Ectodermal cell (in vitro differentiated cells): ENCODE measurements at regions not wholly inside any gene's neighbourhood (a gene's known extent, or its start where the extent isn't known, plus 50 kb on each side); places are given as distances from the start of the nearest gene placed in this dataset.
"Not testable (repeated sequence)": the region's sequence is repeated elsewhere in the genome, so short reads cannot be mapped to it uniquely, and the experiment has no call there.

Experiments
- H3K27ac ChIP-seq: 2 replicates; pipeline ENCODE4 v1.7.0; 2013; ENCODE audit warnings: mild to moderate bottlenecking, low read depth, low read length; ENCODE audit not compliant: insufficient read depth, poor library complexity, severe bottlenecking
- H3K27me3 ChIP-seq: 2 replicates; pipeline ENCODE4 v1.7.0; 2013; ENCODE audit warnings: mild to moderate bottlenecking, low read length; ENCODE audit not compliant: insufficient read depth, control insufficient read depth, poor library complexity, severe bottlenecking
- H3K36me3 ChIP-seq: one replicate; pipeline ENCODE4 v1.7.0; 2013; ENCODE audit warnings: low read length; ENCODE audit not compliant: control insufficient read depth, insufficient read depth
- H3K4me1 ChIP-seq: one replicate; pipeline ENCODE4 v1.7.0; 2013; ENCODE audit warnings: low read length; ENCODE audit not compliant: control insufficient read depth, insufficient read depth
- H3K4me3 ChIP-seq: 2 replicates; pipeline ENCODE4 v1.7.0; 2013; ENCODE audit warnings: low read depth, low read length, control low read depth; ENCODE audit not compliant: insufficient read depth
- H3K9me3 ChIP-seq: 2 replicates; pipeline ENCODE4 v1.7.0; 2013; ENCODE audit warnings: mild to moderate bottlenecking, low read length, moderate library complexity; ENCODE audit not compliant: control insufficient read depth
- WGBS, 2 experiments: methylation state at CpG; one replicate each; pipeline ENCODE4 v1.1.7; 2013; ENCODE audit warnings: missing lambda C conversion rate in 2 of 2; 5-methylcytosine and 5-hydroxymethylcytosine counted together

DNA sequence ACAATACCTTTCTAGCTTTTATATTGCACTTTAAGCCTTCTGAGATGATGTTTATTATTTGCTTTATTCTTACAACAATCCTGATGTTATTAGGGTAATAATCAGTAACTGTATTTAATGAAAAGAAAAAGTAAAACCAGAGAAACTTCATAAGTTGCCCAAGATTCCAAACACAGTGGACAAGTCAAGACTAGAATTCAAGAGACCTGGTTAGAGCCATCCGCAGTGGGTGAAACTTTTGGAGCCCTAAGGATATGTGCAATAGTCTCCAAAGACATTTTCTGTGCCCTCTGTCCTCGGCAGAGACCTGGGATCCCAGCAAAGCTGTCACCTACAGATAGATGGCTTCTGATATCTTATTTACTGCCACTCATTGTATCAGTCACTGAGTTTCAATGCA lies 106.8 kb upstream of the DPT start:
- Histone ChIP-seq H3K4me1 (peaks cover 8% of the 10 kb centered on the region), H3K4me3 (no peak overlapping the region), H3K36me3 (no peaks in the 10 kb centered on the region), H3K9me3 (no peaks in the 10 kb centered on the region), H3K27me3 (no peaks in the 10 kb centered on the region), H3K27ac (no peak overlapping the region)
- WGBS, 2 experiments: 90 to 96% methylated on average over 2 of the region's 2 CpGs

- H3K27ac ChIP-seq: no peak overlapping the region
- WGBS, 2 experiments: 83 to 96% methylated on average over 3 of the region's 3 CpGs
- peaks cover 6% of the 10 kb centered on the region for H3K4me1 ChIP-seq
- H3K36me3 ChIP-seq: no peaks in the 10 kb centered on the region
- H3K4me3 ChIP-seq: no peak overlapping the region
- no peaks in the 10 kb centered on the region for H3K9me3 ChIP-seq
- H3K27me3 ChIP-seq: no peaks in the 10 kb centered on the region
Measured at GRCh38 chr1:168836469-168836868, 107.5 kb upstream of the DPT start.

- H3K27me3 ChIP-seq, H3K9me3 ChIP-seq, H3K4me3 ChIP-seq, H3K27ac ChIP-seq, H3K4me1 ChIP-seq, H3K36me3 ChIP-seq: not testable (repeated sequence)
- 94 to 95% methylated on average over 30 of the region's 30 CpGs for WGBS, 2 experiments
Measured at GRCh38 chr1:168837230-168837629, 108.2 kb upstream of the DPT start.

GRCh38 chr1:168842306-168842705 lies 113.3 kb upstream of the DPT start:
- Histone ChIP-seq H3K4me1 (no peaks in the 10 kb centered on the region), H3K4me3 (no peak overlapping the region), H3K9me3 (no peaks in the 10 kb centered on the region), H3K27ac (no peak overlapping the region), H3K36me3 (no peaks in the 10 kb centered on the region), H3K27me3 (no peaks in the 10 kb centered on the region)
- 91 to 100% methylated on average over 1 of the region's 1 CpG for WGBS, 2 experiments

DNA sequence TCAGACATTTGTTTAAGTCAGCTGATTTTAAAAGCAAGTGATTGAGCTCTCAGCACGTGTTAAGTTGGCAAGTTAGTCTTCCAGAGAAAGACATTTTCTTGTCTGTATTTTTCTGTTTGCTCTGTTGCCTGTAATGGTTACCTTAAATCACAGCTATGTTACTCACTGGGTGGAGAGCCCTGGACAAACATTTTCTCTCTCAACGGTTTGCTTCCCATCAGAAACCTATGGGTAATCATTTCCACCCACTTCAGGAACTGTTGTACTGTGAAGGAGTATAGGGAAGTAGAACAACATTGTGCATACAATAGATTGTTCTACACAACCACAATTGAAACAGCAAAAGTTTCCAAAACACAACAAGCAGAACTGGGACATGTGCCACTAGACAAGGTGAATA lies 113.9 kb upstream of the DPT start:
- Histone ChIP-seq H3K27ac (no peak overlapping the region), H3K36me3 (no peaks in the 10 kb centered on the region), H3K4me3 (no peak overlapping the region), H3K4me1 (no peaks in the 10 kb centered on the region), H3K27me3 (no peaks in the 10 kb centered on the region), H3K9me3 (no peaks in the 10 kb centered on the region)
- 92 to 95% methylated on average over 1 to 2 of the region's 2 CpGs for WGBS, 2 experiments

GRCh38 chr1:168843401-168843800 lies 114.4 kb upstream of the DPT start:
- Histone ChIP-seq H3K27me3 (no peaks in the 10 kb centered on the region), H3K36me3 (no peaks in the 10 kb centered on the region), H3K9me3 (no peaks in the 10 kb centered on the region), H3K27ac (no peak overlapping the region), H3K4me3 (no peak overlapping the region), H3K4me1 (no peaks in the 10 kb centered on the region)
- WGBS, 2 experiments: 95 to 100% methylated on average over 2 to 4 of the region's 4 CpGs

DNA sequence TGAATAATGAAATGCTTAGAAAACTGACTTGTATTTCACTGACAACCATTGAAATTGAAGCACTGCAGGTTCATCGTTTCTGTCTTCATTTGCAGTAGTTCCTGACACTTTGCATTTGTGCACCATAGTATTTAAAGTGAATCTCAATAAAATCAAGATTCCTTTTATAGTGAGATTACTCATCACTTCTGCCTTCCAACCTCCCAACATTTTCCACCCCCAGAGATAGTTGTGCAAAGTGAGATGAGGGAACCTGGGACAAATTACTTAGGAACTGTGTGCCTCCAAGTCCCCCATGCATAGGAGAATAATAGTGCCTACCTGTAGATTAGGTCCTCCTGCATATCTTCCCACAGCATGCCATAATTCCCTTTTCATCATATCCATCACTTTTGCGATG lies 114.9 kb upstream of the DPT start:
- 85 to 91% methylated on average over 2 of the region's 2 CpGs for WGBS, 2 experiments

GRCh38 chr1:168845140-168845539 lies 116.1 kb upstream of the DPT start:
- Histone ChIP-seq H3K4me3 (no peak overlapping the region), H3K27me3 (no peaks in the 10 kb centered on the region), H3K36me3 (no peaks in the 10 kb centered on the region), H3K4me1 (no peaks in the 10 kb centered on the region), H3K9me3 (no peaks in the 10 kb centered on the region), H3K27ac (no peak overlapping the region)
- WGBS, 2 experiments: 93 to 95% methylated on average over 2 of the region's 2 CpGs

More for the DNA sequence above, 114.9 kb upstream of the DPT start:
- Histone ChIP-seq H3K4me1 (no peaks in the 10 kb centered on the region), H3K9me3 (no peaks in the 10 kb centered on the region), H3K4me3 (no peak overlapping the region), H3K27me3 (no peaks in the 10 kb centered on the region), H3K36me3 (no peaks in the 10 kb centered on the region), H3K27ac (no peak overlapping the region)

DNA sequence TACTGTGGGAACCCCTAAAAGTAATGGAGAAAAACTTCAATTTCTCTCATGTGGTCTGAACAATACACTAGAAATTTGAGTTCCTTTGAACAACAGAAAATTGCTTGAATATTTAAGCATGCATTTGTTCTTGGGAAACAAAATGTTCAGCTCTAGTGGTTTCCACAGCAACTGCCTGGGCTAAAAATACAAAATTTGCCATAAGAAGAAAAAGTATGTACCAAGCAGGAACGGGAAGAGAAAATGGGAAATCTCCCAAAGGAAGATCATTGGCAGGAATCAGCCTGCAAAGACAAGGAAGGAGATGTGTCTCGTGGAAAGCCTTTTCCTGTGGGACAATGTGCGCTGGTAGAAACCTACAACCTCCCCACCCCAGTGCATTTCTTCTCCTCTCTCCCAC lies 119.0 kb upstream of the DPT start:
- H3K4me1 ChIP-seq: no peaks in the 10 kb centered on the region
- H3K9me3 ChIP-seq: no peaks in the 10 kb centered on the region
- H3K4me3 ChIP-seq: no peak overlapping the region
- no peaks in the 10 kb centered on the region for H3K36me3 ChIP-seq
- no peak overlapping the region for H3K27ac ChIP-seq
- H3K27me3 ChIP-seq: no peaks in the 10 kb centered on the region
- 91 to 92% methylated on average over 3 of the region's 3 CpGs for WGBS, 2 experiments

DNA sequence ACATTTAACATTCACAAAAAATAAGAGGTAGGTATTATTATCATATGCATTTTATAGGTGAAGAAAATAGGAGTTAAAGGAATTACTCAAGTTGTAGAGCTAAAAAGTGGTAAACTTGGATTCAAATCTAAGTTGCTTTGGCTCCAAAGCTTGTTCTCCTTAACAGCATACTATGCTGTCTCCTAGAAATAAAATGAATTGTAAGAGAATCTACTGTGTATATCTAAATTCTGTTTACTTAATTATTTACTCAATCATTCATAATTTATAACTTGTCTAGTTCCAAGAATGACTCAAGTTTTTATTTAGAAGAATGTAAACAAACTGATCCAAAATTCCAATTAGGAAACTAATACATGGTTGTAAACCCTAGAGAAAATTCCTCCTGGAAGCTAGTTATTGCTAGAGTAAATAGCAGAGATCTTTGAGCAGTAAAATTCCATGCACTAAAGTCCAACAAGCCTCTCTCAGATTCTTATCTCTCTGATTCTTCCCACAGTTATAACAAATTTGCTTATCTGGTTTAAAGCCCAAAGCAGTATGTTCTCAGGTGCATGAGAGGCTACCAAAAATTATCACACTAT lies 132.5 kb upstream of the DPT start:
- Histone ChIP-seq H3K9me3 (peaks cover 2% of the 10 kb centered on the region), H3K27ac (no peak overlapping the region), H3K27me3 (no peaks in the 10 kb centered on the region)

DNA sequence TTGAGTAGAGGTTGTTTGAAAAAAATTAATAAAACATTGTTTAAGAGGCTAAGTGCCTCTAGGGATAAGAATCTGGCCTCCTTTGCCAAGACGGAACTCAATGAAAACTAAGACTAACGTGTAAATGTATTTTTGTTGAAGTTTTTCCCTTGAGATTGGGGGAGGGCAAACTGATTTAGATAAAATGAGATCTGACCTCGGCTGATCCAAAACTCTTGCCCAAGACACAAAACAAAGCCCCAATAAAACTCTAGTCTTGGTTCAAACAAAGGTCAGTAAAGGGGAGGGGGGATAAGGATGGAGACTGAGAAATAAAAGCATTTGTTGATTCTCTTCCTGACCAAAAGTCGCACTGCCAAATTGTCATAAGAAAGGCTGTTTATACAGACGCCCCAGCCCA lies 134.8 kb upstream of the DPT start:
- Histone ChIP-seq H3K36me3 (no peaks in the 10 kb centered on the region), H3K4me3 (no peak overlapping the region), H3K9me3 (peaks cover 2% of the 10 kb centered on the region), H3K4me1 (no peaks in the 10 kb centered on the region), H3K27me3 (no peaks in the 10 kb centered on the region), H3K27ac (no peak overlapping the region)
- whole genome bisulfite sequencing, 2 experiments: 81 to 90% methylated on average over 4 of the region's 5 CpGs

More for the DNA sequence above, 132.5 kb upstream of the DPT start:
- no peaks in the 10 kb centered on the region for H3K4me1 ChIP-seq
- H3K4me3 ChIP-seq: no peak overlapping the region
- no peaks in the 10 kb centered on the region for H3K36me3 ChIP-seq
